ENCODE measurements at regions not wholly inside any gene's neighbourhood (a gene's known extent, or its start where the extent isn't known, plus 50 kb on each side); places are given as distances from the start of the nearest gene placed in this dataset.

- TF ChIP-seq JUND (IDR thresholded peaks at IDR 0.05): no peak
- TF ChIP-seq CTCF (IDR thresholded peaks at IDR 0.05 in 2 of 3, conservative IDR thresholded peaks at IDR 0.05 in 1 of 3; ENCODE audit: borderline replicate concordance in 1 of 3, insufficient read depth in 1 of 3, low read depth in 2 of 3, low read length in 2 of 3): no peak
- TF ChIP-seq CBX3 (IDR thresholded peaks at IDR 0.05; ENCODE audit: low read depth): no peak
- no peak for TF ChIP-seq ELF1 (IDR thresholded peaks at IDR 0.05; ENCODE audit: borderline replicate concordance, low read depth)
These were observed 1609.0 kb upstream of the AGA start for GRCh38 chr4:179051206-179051605.

Data from HCT116 (cell line).